DND-41 (cell line): ENCODE measurements at regions not wholly inside any gene's neighbourhood (a gene's known extent, or its start where the extent isn't known, plus 50 kb on each side); places are given as distances from the start of the nearest gene placed in this dataset.

Experiments
- ATAC-seq: fragments of 200-7000 bp; cut with Tn5 transposase; 3 replicates; pipeline ENCODE4 v1.9.1; 2021; ENCODE audit warnings: low read depth; ENCODE audit not compliant: insufficient read depth
- DNase-seq: peaks from one replicate; pipeline ENCODE4 v3.0.0-alpha.2; 2020
- H2AFZ ChIP-seq: 2 replicates; pipeline ENCODE4 v1.6.0; 2012; ENCODE audit warnings: low read depth, low read length
- H3K27ac ChIP-seq: 2 replicates; pipeline ENCODE4 v1.5.1; 2012; ENCODE audit warnings: low read length, inconsistent platforms
- H3K27me3 ChIP-seq: fragments of 200-600 bp; sonication (generic); 2 replicates; pipeline ENCODE4 v1.6.0; 2012; ENCODE audit warnings: low read length, mild to moderate bottlenecking, inconsistent platforms; ENCODE audit not compliant: insufficient read depth, poor library complexity
- H3K36me3 ChIP-seq: 2 replicates; pipeline ENCODE4 v1.5.1; 2012; ENCODE audit warnings: low read length, inconsistent platforms; ENCODE audit not compliant: insufficient read depth
- H3K4me1 ChIP-seq: 2 replicates; pipeline ENCODE4 v1.5.1; 2012; ENCODE audit warnings: mild to moderate bottlenecking, low read length; ENCODE audit not compliant: insufficient read depth
- H3K4me2 ChIP-seq: 2 replicates; pipeline ENCODE4 v1.6.0; 2012; ENCODE audit warnings: mild to moderate bottlenecking, moderate library complexity, low read length, inconsistent platforms; ENCODE audit not compliant: insufficient read depth
- H3K4me3 ChIP-seq, 2 experiments: fragments of 200-600 bp in 1 of 2; shearing (Covaris generic) in 1 of 2; 2 replicates each; pipeline ENCODE4 v1.5.1; 2012 to 2016; ENCODE audit warnings: inconsistent platforms in 2 of 2, low read length in 2 of 2, mild to moderate bottlenecking in 2 of 2, low read depth in 1 of 2, moderate library complexity in 1 of 2
- H3K79me2 ChIP-seq: 2 replicates; pipeline ENCODE4 v1.6.0; 2012; ENCODE audit warnings: low read length, inconsistent platforms; ENCODE audit not compliant: insufficient read depth
- H3K9ac ChIP-seq: 2 replicates; pipeline ENCODE4 v1.6.0; 2012; ENCODE audit warnings: low read depth, mild to moderate bottlenecking, inconsistent platforms, low read length, moderate library complexity
- H3K9me3 ChIP-seq: 2 replicates; pipeline ENCODE4 v1.5.1; 2012; ENCODE audit warnings: low read length, moderate library complexity, mild to moderate bottlenecking, inconsistent platforms; ENCODE audit not compliant: insufficient read depth, severe bottlenecking
- H4K20me1 ChIP-seq: 2 replicates; pipeline ENCODE4 v1.6.0; 2012; ENCODE audit warnings: low read length; ENCODE audit not compliant: insufficient read depth
- EZH2 ChIP-seq: IDR thresholded peaks from 3 replicates; pipeline ENCODE4 v1.6.1; 2012; ENCODE audit warnings: borderline replicate concordance, low read depth, mild to moderate bottlenecking, moderate library complexity, low read length, inconsistent platforms; ENCODE audit not compliant: severe bottlenecking
- TF ChIP-seq, protein P1 (sequence below): IDR thresholded peaks from 2 replicates; pipeline ENCODE4 v1.5.1; 2012; ENCODE audit warnings: borderline replicate concordance, low read length, moderate library complexity, mild to moderate bottlenecking; ENCODE audit not compliant: poor library complexity, severe bottlenecking; ENCODE audit errors: extremely low read depth

DNA sequence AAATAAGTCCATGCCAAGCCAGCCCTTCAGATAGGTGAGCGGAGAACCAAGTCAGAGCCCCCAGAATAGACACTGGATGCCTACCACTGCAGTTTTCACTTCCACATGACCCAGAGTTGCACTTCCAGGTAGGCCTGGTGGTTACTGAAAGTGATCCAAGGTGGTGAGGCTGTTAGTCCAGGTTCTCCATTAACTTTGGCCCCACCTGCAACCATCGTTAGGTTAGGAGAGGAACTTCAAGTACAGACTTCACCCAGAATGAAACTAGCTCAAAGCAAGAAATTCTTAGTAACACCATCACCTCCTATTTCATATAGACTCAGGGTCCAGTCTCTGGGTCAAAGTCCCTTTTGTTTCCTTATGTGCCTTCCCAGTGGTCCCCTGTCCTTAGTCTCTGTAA lies 293.1 kb upstream of the ID2 start:
- H3K27ac ChIP-seq = no peak overlapping the region
- no peaks in the 10 kb centered on the region for H4K20me1 ChIP-seq
- H3K4me2 ChIP-seq = no peak overlapping the region
- H3K27me3 ChIP-seq = no peaks in the 10 kb centered on the region
- no peak overlapping the region for H3K9ac ChIP-seq
- no peak overlapping the region for H3K4me3 ChIP-seq
- H3K36me3 ChIP-seq = no peaks in the 10 kb centered on the region
- H2AFZ ChIP-seq = no peak overlapping the region
- DNase-seq (no peak), ATAC-seq (no peak)
- no peaks in the 10 kb centered on the region for H3K79me2 ChIP-seq
- TF ChIP-seq, protein P1, sequence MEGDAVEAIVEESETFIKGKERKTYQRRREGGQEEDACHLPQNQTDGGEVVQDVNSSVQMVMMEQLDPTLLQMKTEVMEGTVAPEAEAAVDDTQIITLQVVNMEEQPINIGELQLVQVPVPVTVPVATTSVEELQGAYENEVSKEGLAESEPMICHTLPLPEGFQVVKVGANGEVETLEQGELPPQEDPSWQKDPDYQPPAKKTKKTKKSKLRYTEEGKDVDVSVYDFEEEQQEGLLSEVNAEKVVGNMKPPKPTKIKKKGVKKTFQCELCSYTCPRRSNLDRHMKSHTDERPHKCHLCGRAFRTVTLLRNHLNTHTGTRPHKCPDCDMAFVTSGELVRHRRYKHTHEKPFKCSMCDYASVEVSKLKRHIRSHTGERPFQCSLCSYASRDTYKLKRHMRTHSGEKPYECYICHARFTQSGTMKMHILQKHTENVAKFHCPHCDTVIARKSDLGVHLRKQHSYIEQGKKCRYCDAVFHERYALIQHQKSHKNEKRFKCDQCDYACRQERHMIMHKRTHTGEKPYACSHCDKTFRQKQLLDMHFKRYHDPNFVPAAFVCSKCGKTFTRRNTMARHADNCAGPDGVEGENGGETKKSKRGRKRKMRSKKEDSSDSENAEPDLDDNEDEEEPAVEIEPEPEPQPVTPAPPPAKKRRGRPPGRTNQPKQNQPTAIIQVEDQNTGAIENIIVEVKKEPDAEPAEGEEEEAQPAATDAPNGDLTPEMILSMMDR = no peak
- peaks cover under 1% of the 10 kb centered on the region; the same call in 1 of the 2 replicates for H3K4me1 ChIP-seq
- no peaks in the 10 kb centered on the region for H3K9me3 ChIP-seq

DNA sequence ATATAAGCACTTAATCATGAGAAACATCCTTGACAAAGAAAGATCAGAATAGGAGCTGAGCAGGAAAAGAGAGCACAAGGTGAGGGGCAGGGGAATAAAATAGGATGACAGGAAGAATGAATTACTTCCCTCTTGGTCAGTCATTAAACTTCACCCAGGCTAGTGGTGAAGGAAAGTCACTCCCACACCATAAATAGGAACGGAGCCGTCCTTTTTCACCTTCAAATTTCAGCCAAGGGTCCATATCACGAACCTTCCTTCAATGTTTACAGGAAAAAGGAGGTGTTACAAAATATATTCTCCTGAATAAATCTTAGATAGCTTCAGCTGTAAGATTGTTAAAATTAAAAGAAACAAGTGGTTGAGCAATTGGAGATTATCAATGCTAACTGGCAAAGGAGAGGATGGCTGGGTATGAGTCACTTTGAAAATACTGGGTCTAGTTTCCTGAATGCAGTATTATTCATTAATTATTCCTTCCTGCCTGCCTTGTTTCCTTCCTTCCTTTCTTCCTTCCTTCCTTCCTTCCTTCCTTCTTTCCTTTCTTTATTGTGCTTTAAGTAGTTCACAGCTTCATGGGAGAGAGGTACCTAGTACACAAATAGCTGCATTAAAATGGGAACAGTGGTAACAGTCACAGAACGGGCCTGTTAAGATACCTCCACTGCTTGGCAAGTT lies 292.3 kb upstream of the ID2 start:
- Histone ChIP-seq H3K79me2 (no peaks in the 10 kb centered on the region), H3K9ac (no peak overlapping the region), H3K4me1 (peaks cover 8% of the 10 kb centered on the region), H2AFZ (no peak overlapping the region), H3K27ac (no peak overlapping the region), H3K36me3 (no peaks in the 10 kb centered on the region), H3K9me3 (no peaks in the 10 kb centered on the region), H3K4me3 (no peak overlapping the region), H4K20me1 (no peaks in the 10 kb centered on the region), H3K27me3 (no peaks in the 10 kb centered on the region), H3K4me2 (no peak overlapping the region)
- no peak for DNase-seq
- TF ChIP-seq, protein P1 = no peak
- ATAC-seq = no peak

DNA sequence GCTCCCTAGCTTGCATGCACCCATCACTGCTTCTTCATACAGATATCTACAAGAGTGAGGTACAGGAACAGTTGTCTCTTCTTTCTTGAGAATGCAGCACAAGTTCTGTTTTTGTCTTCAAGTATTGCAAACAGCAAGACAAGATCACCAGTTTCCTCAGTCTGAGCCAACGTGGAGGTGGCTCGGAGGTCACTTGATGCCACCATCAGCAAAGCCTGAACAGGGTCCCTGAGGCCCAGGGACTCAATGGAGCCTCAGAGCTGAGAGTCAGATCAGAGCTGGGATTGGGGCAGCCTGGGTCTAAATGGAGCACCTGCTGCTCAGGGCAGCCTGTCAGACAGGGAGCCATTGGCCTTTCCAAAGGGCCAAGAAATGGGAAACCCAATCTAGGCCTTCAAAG lies 290.7 kb upstream of the ID2 start:
- TF ChIP-seq EZH2 = no peak
- TF ChIP-seq, protein P1 = no peak
- Histone ChIP-seq H3K36me3 (no peaks in the 10 kb centered on the region), H3K27ac (no peak overlapping the region), H3K4me2 (no peak overlapping the region), H3K9ac (no peak overlapping the region), H2AFZ (no peak overlapping the region), H3K27me3 (no peaks in the 10 kb centered on the region), H4K20me1 (no peaks in the 10 kb centered on the region), H3K4me3 (no peak overlapping the region), H3K4me1 (peaks cover 11% of the 10 kb centered on the region), H3K9me3 (no peaks in the 10 kb centered on the region), H3K79me2 (no peaks in the 10 kb centered on the region)
- DNase-seq (no peak), ATAC-seq (no peak)

DNA sequence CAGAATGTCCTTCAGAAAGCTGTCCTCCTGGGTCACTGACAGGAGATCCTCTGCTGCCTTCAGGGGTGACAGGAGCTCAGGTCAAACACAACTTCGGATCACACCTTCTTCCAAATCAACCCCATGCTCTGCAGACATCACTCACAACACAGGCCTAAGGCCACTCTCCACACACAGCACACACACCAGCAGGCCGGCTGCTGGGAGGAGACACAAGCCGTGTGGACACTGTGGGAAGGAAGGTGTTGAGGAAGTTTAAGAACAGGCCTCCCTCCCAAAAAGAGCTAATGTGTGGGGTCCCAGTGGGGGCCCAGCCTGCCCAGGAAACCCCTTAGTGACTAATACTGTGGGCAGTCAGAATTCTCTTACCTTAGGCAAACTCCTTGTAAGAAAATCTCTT lies 290.3 kb upstream of the ID2 start:
- Histone ChIP-seq H3K4me2 (no peak overlapping the region), H3K9me3 (no peaks in the 10 kb centered on the region), H4K20me1 (no peaks in the 10 kb centered on the region), H3K79me2 (no peaks in the 10 kb centered on the region), H3K4me1 (peaks cover 11% of the 10 kb centered on the region), H3K9ac (no peak overlapping the region), H2AFZ (no peak overlapping the region), H3K27me3 (no peaks in the 10 kb centered on the region), H3K27ac (no peak overlapping the region), H3K36me3 (no peaks in the 10 kb centered on the region), H3K4me3 (no peak overlapping the region)
- TF ChIP-seq, protein P1 = no peak
- TF ChIP-seq EZH2 = no peak
- DNase-seq (no peak), ATAC-seq (0 out of 3 replicates have a peak, but pooled peaks have one; percentile 17)
